Heart left ventricle (tissue), 13 donors: ENCODE measurements at regions not wholly inside any gene's neighbourhood (a gene's known extent, or its start where the extent isn't known, plus 50 kb on each side); places are given as distances from the start of the nearest gene placed in this dataset.
"Not testable (repeated sequence)": the region's sequence is repeated elsewhere in the genome, so short reads cannot be mapped to it uniquely, and the experiment has no call there.

Experiments used
- CTCF ChIP-seq, 12 donors: fragments of 200-600 bp; sonication (generic) in 4 of 12; IDR thresholded peaks; one replicate each; pipeline versions ENCODE4 v1.5.0 to v1.8.0; 2018 to 2022; ENCODE audit warnings: antibody characterized with exemption in 12 of 12, mild to moderate bottlenecking in 5 of 12
- POLR2A ChIP-seq, 2 donors: fragments of 450-650 bp; IDR thresholded peaks; one replicate each; pipeline ENCODE4 v1.6.1; 2017; ENCODE audit warnings: antibody characterized with exemption in 2 of 2, mild to moderate bottlenecking in 2 of 2, moderate library complexity in 2 of 2
- donor health status: ischemic (EF 13 %, LVEDD 7.1; RV severe dilation, severe dysfunction).
- donor health status: DM: no; HTN: yes; CAD: no.
- donor health status: DM: no; HTN: no; CAD: no.
- donor health status: ischemic (EF 25% LVEDD 6.9; RV normal size, moderate dysfunction).
- donor health status: ischemic (EF 25% LVEDD 5.7; RV mildly dilated, moderate dysfunction).
- donor health status: ischemic (EF 35%, LVEDD 5.7; RV mildly dilated, moderate dysfunction).
- donor health status: nonischemic (EF 11% LVEDD 7.7; RV severe dilation, severe dysfunction).
- donor health status: DM: yes; HTN: yes; CAD: no.
- donor health status: PGD.
- donor health status: ischemic (EF 29% LVEDD 5.4; RV normal size, mild dysfunction).
- donor health status: nonischemic (EF 23%, LVEDD 6.1; RV moderate dilation, normal function).

DNA sequence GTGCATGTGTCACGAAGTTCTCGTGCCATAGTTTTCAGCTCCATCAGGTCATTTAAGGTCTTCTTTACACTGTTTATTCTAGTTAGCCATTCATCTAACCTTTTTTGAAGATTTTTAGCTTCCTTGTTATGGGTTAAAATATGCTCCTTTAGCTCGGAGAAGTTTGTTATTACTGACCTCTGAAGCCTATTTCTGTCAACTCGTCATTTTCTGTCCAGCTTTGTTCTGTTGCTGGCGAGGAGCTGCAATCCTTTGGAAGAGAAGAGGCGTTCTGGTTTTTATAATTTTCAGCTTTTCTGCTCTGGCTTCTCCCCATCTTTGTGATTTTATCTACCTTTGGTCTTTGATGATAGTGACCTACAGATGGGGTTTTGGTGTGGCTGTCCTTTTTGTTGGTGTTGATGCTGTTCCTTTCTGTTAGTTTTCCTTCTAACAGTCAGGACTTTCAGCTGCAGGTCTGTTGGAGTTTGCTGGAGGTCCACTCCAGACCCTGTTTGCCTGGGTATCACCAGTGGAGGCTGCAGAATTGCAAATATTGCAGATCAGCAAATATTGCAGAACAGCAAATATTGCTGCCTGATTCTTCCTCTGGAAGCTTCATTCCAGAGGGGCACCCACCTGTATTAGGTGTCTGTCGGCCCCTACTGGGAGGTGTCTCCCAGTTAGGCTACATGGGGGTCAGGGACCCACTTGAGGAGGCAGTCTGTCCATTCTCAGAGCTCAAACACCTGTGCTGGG lies 157.7 kb upstream of the ITGA6 start:
- not testable (repeated sequence) for TF ChIP-seq CTCF, POLR2A (IDR thresholded peaks at IDR 0.05)
